ENCODE measurements at regions not wholly inside any gene's neighbourhood (a gene's known extent, or its start where the extent isn't known, plus 50 kb on each side); places are given as distances from the start of the nearest gene placed in this dataset.
"Not testable (repeated sequence)": the region's sequence is repeated elsewhere in the genome, so short reads cannot be mapped to it uniquely, and the experiment has no call there.

GRCh38 chr5:7157083-7157482 lies 238.9 kb upstream of the ADCY2 start:
- DNase-seq (ENCODE audit: low read depth) = no peak
- H3K4me3 ChIP-seq (ENCODE audit: low read length) = no peak overlapping the region
- no peak for TF ChIP-seq CTCF (conservative IDR thresholded peaks at IDR 0.05; ENCODE audit: low read length)

GRCh38 chr5:7169240-7169878 lies 226.6 kb upstream of the ADCY2 start:
- TF ChIP-seq CTCF (conservative IDR thresholded peaks at IDR 0.05; ENCODE audit: low read length) = no peak
- H3K4me3 ChIP-seq (ENCODE audit: low read length) = no peak overlapping the region
- DNase-seq (ENCODE audit: low read depth) = no peak

GRCh38 chr5:7170785-7171184 lies 225.2 kb upstream of the ADCY2 start:
- not testable (repeated sequence) for DNase-seq (ENCODE audit: low read depth); H3K4me3 ChIP-seq (ENCODE audit: low read length)

GRCh38 chr5:7179364-7179763 lies 216.6 kb upstream of the ADCY2 start:
- DNase-seq (ENCODE audit: low read depth) = no peak
- no peak for TF ChIP-seq CTCF (conservative IDR thresholded peaks at IDR 0.05; ENCODE audit: low read length)
- H3K4me3 ChIP-seq (ENCODE audit: low read length) = no peak overlapping the region

- TF ChIP-seq CTCF (conservative IDR thresholded peaks at IDR 0.05; ENCODE audit: low read length) = no peak
- no peak for DNase-seq (ENCODE audit: low read depth)
- no peak overlapping the region for H3K4me3 ChIP-seq (ENCODE audit: low read length)
Measured at GRCh38 chr5:7181841-7182240, 214.1 kb upstream of the ADCY2 start.

- TF ChIP-seq CTCF (conservative IDR thresholded peaks at IDR 0.05; ENCODE audit: low read length) = no peak
- H3K4me3 ChIP-seq (ENCODE audit: low read length) = no peak overlapping the region
- DNase-seq (ENCODE audit: low read depth) = no peak
Measured at GRCh38 chr5:7185742-7186141, 210.2 kb upstream of the ADCY2 start.

- TF ChIP-seq CTCF (conservative IDR thresholded peaks at IDR 0.05; ENCODE audit: low read length) = no peak
- no peak for DNase-seq (ENCODE audit: low read depth)
- no peak overlapping the region for H3K4me3 ChIP-seq (ENCODE audit: low read length)
Measured at GRCh38 chr5:7186818-7187217, 209.1 kb upstream of the ADCY2 start.

Measured in AG10803 (cell line).